ENCODE measurements at regions not wholly inside any gene's neighbourhood (a gene's known extent, or its start where the extent isn't known, plus 50 kb on each side); places are given as distances from the start of the nearest gene placed in this dataset.

GRCh38 chr4:10180603-10180926, 64.0 kb upstream of the WDR1 start:
- no peak overlapping the region for H3K27ac ChIP-seq (ENCODE audit: low read depth, low read length)
- ATAC-seq = no peak
- BruUV-seq (replicated peaks) = no TSS peak
- H3K9me2 ChIP-seq (ENCODE audit: insufficient read depth) = no peaks in the 10 kb centered on the region
- no peak overlapping the region for H3K9ac ChIP-seq (ENCODE audit: low read length)
- ChIA-PET RAD21 (ENCODE audit: low non-redundant PET in 1 of 2, low total read pairs in 2 of 2, uncharacterized antibody in 2 of 2, unreplicated experiment in 2 of 2) (no interaction called here), POLR2A (no interaction called here), CTCF (no interaction called here)
- H2AFZ ChIP-seq (ENCODE audit: low read depth, low read length, poor library complexity, severe bottlenecking) = no peak overlapping the region
- intact Hi-C loops (cut with micrococcal nuclease) = no loop called here
- H3K36me3 ChIP-seq (ENCODE audit: control insufficient read depth in 1 of 2, insufficient read depth in 2 of 2, low read length in 2 of 2) = no peaks in the 10 kb centered on the region
- no peak overlapping the region for H3K4me2 ChIP-seq (ENCODE audit: low read length)
- no peak overlapping the region for H3K4me3 ChIP-seq (replicated peaks in 1 of 2; ENCODE audit: low read depth in 1 of 2, low read length in 2 of 2)
- no peaks in the 10 kb centered on the region for H3K9me3 ChIP-seq (ENCODE audit: control insufficient read depth in 1 of 2, insufficient read depth in 1 of 2, low read depth in 1 of 2, low read length in 2 of 2)
- no peak for DNase-seq (ENCODE audit: low read depth, low spot score)
- H3K4me1 ChIP-seq (ENCODE audit: control insufficient read depth in 1 of 2, insufficient read depth in 2 of 2, low read length in 2 of 2) = no peaks in the 10 kb centered on the region
- H4K20me1 ChIP-seq (ENCODE audit: insufficient read depth) = no peaks in the 10 kb centered on the region
- H3K79me2 ChIP-seq (ENCODE audit: insufficient read depth, low read length) = no peaks in the 10 kb centered on the region
- peaks cover 7% of the 10 kb centered on the region; the same call in 1 of the 2 replicates for H3K27me3 ChIP-seq (ENCODE audit: insufficient read depth, low read length)
- no peak for TF ChIP-seq SRF (IDR thresholded peaks at IDR 0.05; ENCODE audit: low read depth)
- no peak for TF ChIP-seq SP1 (IDR thresholded peaks at IDR 0.05; ENCODE audit: low read depth)
- no peak for TF ChIP-seq POLR2AphosphoS5 (IDR thresholded peaks at IDR 0.05; ENCODE audit: low read depth, low read length)
- TF ChIP-seq RAD21 (IDR thresholded peaks at IDR 0.05; ENCODE audit: low read depth) = no peak
- TF ChIP-seq MAX (IDR thresholded peaks at IDR 0.05) = no peak
- no peak for TF ChIP-seq YY1 (IDR thresholded peaks at IDR 0.05; ENCODE audit: extremely low read depth, insufficient replicate concordance, low read depth, low read length)
- TF ChIP-seq CEBPB (IDR thresholded peaks at IDR 0.05; ENCODE audit: low read depth) = no peak
- no peak for TF ChIP-seq EZH2phosphoT487 (IDR thresholded peaks at IDR 0.05; ENCODE audit: borderline replicate concordance)

- no peak overlapping the region for H3K4me2 ChIP-seq (ENCODE audit: low read length)
- DNase-seq (ENCODE audit: low read depth, low spot score) = no peak
- ATAC-seq = no peak
- ChIA-PET RAD21 (ENCODE audit: low non-redundant PET in 1 of 2, low total read pairs in 2 of 2, uncharacterized antibody in 2 of 2, unreplicated experiment in 2 of 2) (no interaction called here), POLR2A (no interaction called here), CTCF (no interaction called here)
- no peaks in the 10 kb centered on the region for H3K9me3 ChIP-seq (ENCODE audit: control insufficient read depth in 1 of 2, insufficient read depth in 1 of 2, low read depth in 1 of 2, low read length in 2 of 2)
- no peaks in the 10 kb centered on the region for H3K79me2 ChIP-seq (ENCODE audit: insufficient read depth, low read length)
- TF ChIP-seq ZFX (IDR thresholded peaks at IDR 0.05) (no peak), MAX (IDR thresholded peaks at IDR 0.05) (no peak), YY1 (IDR thresholded peaks at IDR 0.05; ENCODE audit: extremely low read depth, insufficient replicate concordance, low read depth, low read length) (no peak), JUND (IDR thresholded peaks at IDR 0.05) (no peak), ZNF274 (IDR thresholded peaks at IDR 0.05; ENCODE audit: low read depth, low read length) (no peak), EZH2 (IDR thresholded peaks at IDR 0.05) (no peak), SRF (IDR thresholded peaks at IDR 0.05; ENCODE audit: low read depth) (no peak), TCF7L2 (IDR thresholded peaks at IDR 0.05; ENCODE audit: borderline replicate concordance, extremely low read depth, insufficient read depth, insufficient read length) (no peak), ATF3 (IDR thresholded peaks at IDR 0.05) (no peak)
- no peaks in the 10 kb centered on the region for H4K20me1 ChIP-seq (ENCODE audit: insufficient read depth)
- no peaks in the 10 kb centered on the region for H3K36me3 ChIP-seq (ENCODE audit: control insufficient read depth in 1 of 2, insufficient read depth in 2 of 2, low read length in 2 of 2)
- H2AFZ ChIP-seq (ENCODE audit: low read depth, low read length, poor library complexity, severe bottlenecking) = no peak overlapping the region
- H3K4me3 ChIP-seq (replicated peaks in 1 of 2; ENCODE audit: low read depth in 1 of 2, low read length in 2 of 2) = no peak overlapping the region
- no peaks in the 10 kb centered on the region for H3K9me2 ChIP-seq (ENCODE audit: insufficient read depth)
- peaks cover 7% of the 10 kb centered on the region; the same call in 1 of the 2 replicates for H3K27me3 ChIP-seq (ENCODE audit: insufficient read depth, low read length)
- no TSS peak for BruUV-seq (replicated peaks)
- no peaks in the 10 kb centered on the region for H3K4me1 ChIP-seq (ENCODE audit: control insufficient read depth in 1 of 2, insufficient read depth in 2 of 2, low read length in 2 of 2)
- intact Hi-C loops (cut with micrococcal nuclease) = no loop called here
- no peak overlapping the region for H3K27ac ChIP-seq (ENCODE audit: low read depth, low read length)
- no peak overlapping the region for H3K9ac ChIP-seq (ENCODE audit: low read length)
These were observed 63.5 kb upstream of the WDR1 start for GRCh38 chr4:10179957-10180602.

Data from HCT116 (cell line).